ENCODE measurements at regions not wholly inside any gene's neighbourhood (a gene's known extent, or its start where the extent isn't known, plus 50 kb on each side); places are given as distances from the start of the nearest gene placed in this dataset.

- TF ChIP-seq NFRKB (IDR thresholded peaks at IDR 0.05) (no peak), FOXA1 (IDR thresholded peaks at IDR 0.05) (no peak), HDGF (IDR thresholded peaks at IDR 0.05; ENCODE audit: borderline replicate concordance) (no peak)
Measured at GRCh38 chr7:18364396-18364795, 131.2 kb upstream of the HDAC9 start.
